HG02610 (cell line): ENCODE measurements at regions not wholly inside any gene's neighbourhood (a gene's known extent, or its start where the extent isn't known, plus 50 kb on each side); places are given as distances from the start of the nearest gene placed in this dataset.

ENCODE experiments used
- ATAC-seq: cut with Tn5 transposase; IDR thresholded peaks from one replicate; pipeline ENCODE4 v1.9.1; 2021; ENCODE audit warnings: mild to moderate bottlenecking, moderate library complexity; ENCODE audit not compliant: unreplicated experiment

DNA sequence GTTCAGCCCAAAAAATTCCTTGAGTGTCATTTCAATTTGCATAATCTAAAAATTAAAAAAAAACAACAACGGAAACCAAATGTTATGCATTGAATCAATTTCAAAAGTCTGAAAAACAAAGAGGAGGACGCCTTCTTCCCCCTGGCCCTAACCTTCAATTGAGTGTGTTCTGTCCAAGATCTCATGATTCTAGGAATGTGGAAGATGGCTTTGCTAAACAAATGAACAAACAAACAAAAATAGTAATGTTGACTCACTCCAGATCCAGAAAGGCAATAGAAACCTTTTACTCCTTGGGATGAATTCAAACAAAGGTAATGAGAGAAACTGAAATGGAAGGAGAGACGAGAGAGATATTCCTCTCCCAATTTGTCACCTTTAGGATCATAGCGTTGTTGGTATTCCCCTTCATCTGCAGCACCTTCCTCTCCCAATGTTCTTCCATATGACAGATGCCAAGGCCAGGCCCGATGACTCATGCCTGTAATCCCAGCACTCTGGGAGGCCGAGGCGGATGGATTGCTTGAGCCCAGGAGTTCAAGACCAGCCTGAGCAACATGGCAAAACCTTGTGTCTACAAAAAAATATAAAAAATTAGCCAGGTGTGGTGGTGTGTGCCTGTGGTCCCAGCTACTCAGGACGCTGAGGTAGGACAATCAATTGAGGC lies 109.2 kb upstream of the ADGRF1 start:
- no peak for ATAC-seq

DNA sequence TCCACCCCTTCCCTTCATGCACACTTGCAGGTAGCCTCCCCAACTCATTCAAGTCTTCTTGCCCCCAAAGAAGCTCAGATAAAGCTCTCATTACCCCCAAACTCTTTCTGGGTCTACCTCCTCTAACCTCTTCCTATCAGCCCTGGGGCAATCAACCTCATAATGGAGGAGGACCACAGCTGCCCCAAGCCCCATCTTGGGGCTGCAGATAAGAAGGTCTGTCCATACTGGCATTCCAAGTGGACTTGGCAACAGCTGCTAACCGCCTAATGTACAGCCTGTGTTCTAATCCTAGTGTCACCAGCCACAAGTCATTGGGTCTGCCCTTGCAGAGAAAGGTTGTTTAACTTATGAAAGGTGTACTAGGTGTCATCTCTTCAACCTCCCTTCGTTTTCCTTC lies 107.4 kb upstream of the ADGRF1 start:
- no peak for ATAC-seq

DNA sequence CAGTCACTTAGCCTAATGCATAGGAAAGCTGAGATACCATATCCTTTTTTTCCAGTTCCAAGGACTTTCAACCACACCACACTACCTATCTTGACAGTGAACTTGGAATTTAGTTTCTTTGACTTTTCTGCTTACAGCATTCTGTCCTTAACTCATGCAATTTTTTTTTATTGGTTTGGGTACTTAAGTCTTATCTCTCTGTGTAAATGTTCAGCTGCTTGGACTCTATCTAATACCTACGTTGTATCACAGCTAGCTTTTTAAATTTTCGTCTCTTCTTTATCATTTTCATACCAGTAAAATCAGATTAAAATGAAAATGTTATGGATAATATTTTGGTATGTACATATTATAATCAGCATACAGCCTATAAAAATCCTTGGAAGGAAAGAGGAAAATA lies 106.9 kb upstream of the ADGRF1 start:
- no peak for ATAC-seq

DNA sequence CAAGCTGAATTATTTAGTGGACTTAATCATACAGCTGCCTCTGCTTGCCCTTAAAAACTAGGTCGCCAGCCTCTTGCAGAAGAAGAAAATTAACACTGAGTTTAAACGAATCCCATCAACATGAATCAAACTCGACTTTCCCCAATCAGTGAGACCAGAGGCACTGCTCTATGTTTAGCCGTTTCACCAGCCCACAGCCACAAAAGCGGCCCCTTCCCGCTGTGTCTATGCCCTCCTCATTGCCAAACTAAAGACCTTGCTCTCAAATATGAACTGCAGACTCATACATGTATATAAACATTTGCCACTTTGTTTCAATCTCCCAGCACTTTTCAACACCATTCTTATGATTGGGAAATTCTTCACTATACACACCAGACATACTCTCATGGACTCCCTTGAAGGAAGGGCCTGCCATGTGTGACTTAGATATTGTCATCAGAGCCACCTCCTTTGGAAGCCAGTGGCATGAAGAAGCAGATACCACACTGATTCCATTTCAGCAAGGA lies 105.8 kb upstream of the ADGRF1 start:
- ATAC-seq, result no peak

- ATAC-seq, result no peak
Observed at GRCh38 chr6:47147175-47147727, 105.1 kb upstream of the ADGRF1 start.

GRCh38 chr6:47146431-47147174 lies 104.5 kb upstream of the ADGRF1 start:
- ATAC-seq, result no peak

DNA sequence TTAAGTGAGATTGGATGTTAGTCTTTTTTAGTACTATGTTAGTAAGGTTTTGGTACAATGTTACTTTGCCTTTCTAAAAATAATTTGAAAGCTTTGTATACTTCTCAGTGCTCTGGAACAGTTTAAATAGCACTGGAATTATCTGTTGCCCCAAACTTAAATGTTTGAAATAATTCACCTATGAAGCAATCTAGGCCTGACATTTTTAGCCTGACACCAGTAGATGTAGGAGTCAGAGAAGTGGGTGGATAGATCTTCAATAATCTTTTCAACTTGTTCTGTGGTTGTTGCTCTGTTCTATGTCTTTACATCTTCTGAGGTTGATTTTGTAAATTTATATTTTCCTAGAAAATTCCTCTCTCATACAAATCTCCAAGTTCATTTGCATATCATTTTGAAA lies 103.1 kb upstream of the ADGRF1 start:
- ATAC-seq, result no peak

GRCh38 chr6:47144306-47144705 lies 102.2 kb upstream of the ADGRF1 start:
- ATAC-seq, result no peak

GRCh38 chr6:47141963-47142362 lies 99.8 kb upstream of the ADGRF1 start:
- ATAC-seq, result no peak

DNA sequence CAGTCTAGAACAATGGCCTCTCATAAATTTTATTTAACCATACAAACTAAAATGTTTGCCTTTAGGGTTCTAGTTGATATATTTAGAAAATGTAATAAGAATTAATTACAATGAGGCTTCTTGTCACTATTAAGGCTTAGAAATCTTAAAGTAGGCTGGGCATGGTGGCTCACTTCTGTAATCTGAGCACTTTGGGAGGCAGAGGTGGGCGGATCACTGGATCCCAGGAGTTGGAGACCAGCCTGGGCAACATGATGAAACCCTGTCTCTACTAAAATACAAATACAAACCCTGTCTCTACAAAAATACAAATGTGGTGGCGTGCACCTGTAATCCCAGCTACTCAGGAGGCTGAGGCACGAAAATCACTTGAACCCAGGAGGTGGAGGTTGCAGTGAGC lies 99.0 kb upstream of the ADGRF1 start:
- no peak for ATAC-seq

- no peak for ATAC-seq
Observed at GRCh38 chr6:47138046-47138445, 95.9 kb upstream of the ADGRF1 start.

DNA sequence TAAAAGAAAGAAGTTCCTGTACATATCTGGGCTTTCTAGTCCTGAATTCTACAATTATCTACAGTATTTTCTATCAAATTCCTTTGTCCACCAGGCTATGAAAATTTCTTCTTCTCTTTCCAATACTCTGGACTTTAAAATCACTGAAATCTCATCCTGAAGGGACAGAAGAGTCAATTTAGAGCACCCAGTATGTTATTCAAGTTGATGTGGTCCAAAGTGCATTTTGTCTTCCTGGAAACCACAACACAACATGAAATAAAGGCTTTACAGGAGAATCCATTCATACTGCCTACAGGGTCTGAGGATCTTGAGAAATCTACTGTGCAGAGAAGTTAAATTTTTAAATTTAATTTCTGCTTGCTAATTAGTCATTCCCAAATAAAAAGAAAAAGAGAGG lies 94.9 kb upstream of the ADGRF1 start:
- no peak for ATAC-seq

- no peak for ATAC-seq
Observed at GRCh38 chr6:47135772-47136171, 93.6 kb upstream of the ADGRF1 start.

GRCh38 chr6:47134476-47135189 lies 92.5 kb upstream of the ADGRF1 start:
- no peak for ATAC-seq

GRCh38 chr6:47133230-47134000 lies 91.3 kb upstream of the ADGRF1 start:
- ATAC-seq, result no peak

GRCh38 chr6:47132724-47133123 lies 90.6 kb upstream of the ADGRF1 start:
- no peak for ATAC-seq

DNA sequence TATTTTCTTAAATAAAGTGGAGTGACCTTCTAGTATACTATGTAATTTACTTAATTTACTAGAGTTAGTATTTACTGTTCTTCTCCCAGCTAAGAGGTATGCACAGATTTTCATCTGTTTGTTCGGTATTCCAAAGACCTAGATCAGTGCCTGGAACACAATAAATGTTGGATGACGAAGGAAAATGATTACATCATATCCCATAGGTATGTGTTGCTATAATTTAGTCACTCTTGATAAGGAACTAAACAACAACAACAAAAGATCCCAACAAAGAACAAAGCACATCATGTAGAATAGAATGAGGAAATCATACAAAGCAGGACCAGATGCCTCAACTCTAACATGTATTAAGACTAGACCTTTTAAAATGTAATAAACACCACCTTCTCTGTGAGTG lies 89.6 kb upstream of the ADGRF1 start:
- ATAC-seq, result no peak

- no peak for ATAC-seq
Observed at GRCh38 chr6:47130086-47130485, 88.0 kb upstream of the ADGRF1 start.

- no peak for ATAC-seq
Observed at GRCh38 chr6:47129129-47129528, 87.0 kb upstream of the ADGRF1 start.

GRCh38 chr6:47126647-47127391 lies 84.7 kb upstream of the ADGRF1 start:
- no peak for ATAC-seq
